K562 (cell line): ENCODE measurements at regions not wholly inside any gene's neighbourhood (a gene's known extent, or its start where the extent isn't known, plus 50 kb on each side); places are given as distances from the start of the nearest gene placed in this dataset.

Experiments
- ATAC-seq: fragments of 200-7000 bp; cut with Tn5 transposase; 3 replicates; pipeline ENCODE4 v1.9.1; 2020; ENCODE audit warnings: moderate library complexity
- BruUV-seq: library from RNA; stranded (reverse); fragments of 400-500 nt; replicated peaks from 2 replicates; lab custom pipeline; 2021; lab: Mats Ljungman, UMichigan
- CTCF ChIA-PET: fragments of 300-600 bp; formaldehyde crosslinking; extraction: SDS; loops from one replicate; lab custom pipeline; 2021; ENCODE audit warnings: low intra/inter-chr PET ratio; lab: Yijun Ruan, JAX
- POLR2A ChIA-PET: fragments of 300-600, 350-650 bp; sonication (Branson Sonifier 250); formaldehyde crosslinking; extraction: SDS; loops from one replicate; lab custom pipeline; 2021; ENCODE audit warnings: antibody characterized with exemption, inconsistent platforms; lab: Yijun Ruan, JAX
- DNase-seq, 4 experiments: peaks; one replicate each; pipeline versions ENCODE4 v3.0.0 to v3.0.0-alpha.2; 2011 to 2018; ENCODE audit warnings: low spot score in 3 of 4, mixed read lengths in 3 of 4; ENCODE audit errors: extremely low read depth in 1 of 4
- FAIRE-seq: peaks from 2 replicates; lab custom pipeline; 2011; peaks lifted over from hg19 to GRCh38; lab: Jason Lieb, UNC
- H2AFZ ChIP-seq: 2 replicates; pipeline ENCODE4 v1.6.0; 2011; ENCODE audit warnings: low read depth, low read length, control low read depth, inconsistent platforms
- H3K27ac ChIP-seq: fragments of 200-600 bp; 3 replicates; pipeline ENCODE4 v1.8.0; 2011; ENCODE audit warnings: low read depth, mild to moderate bottlenecking, control low read depth, inconsistent platforms, low read length, moderate library complexity, mixed read lengths; ENCODE audit errors: extremely low read depth
- H3K27me3 ChIP-seq, 2 experiments: fragments of 300-600 bp in 1 of 2; 2 replicates in 1 of 2; 3 replicates in 1 of 2; pipeline versions ENCODE4 v1.6.0 to v1.8.0; 2011; ENCODE audit warnings: inconsistent platforms in 2 of 2, low read length in 2 of 2, mild to moderate bottlenecking in 1 of 2, mixed read lengths in 1 of 2, moderate library complexity in 1 of 2; ENCODE audit not compliant: control insufficient read depth in 2 of 2, insufficient read depth in 2 of 2
- H3K36me3 ChIP-seq: fragments of 300-600 bp; 3 replicates; pipeline ENCODE4 v1.8.0; 2011; ENCODE audit warnings: mild to moderate bottlenecking, low read length, inconsistent platforms; ENCODE audit not compliant: control insufficient read depth, insufficient read depth
- H3K4me1 ChIP-seq, 2 experiments: fragments of 200-600 bp in 1 of 2; replicated peaks in 1 of 2; 2 replicates in 1 of 2; 3 replicates in 1 of 2; pipeline versions ENCODE4 v1.5.1 to v1.8.0; 2011; ENCODE audit warnings: inconsistent platforms in 2 of 2, low read length in 2 of 2, mild to moderate bottlenecking in 1 of 2, mixed read lengths in 1 of 2, moderate library complexity in 1 of 2; ENCODE audit not compliant: control insufficient read depth in 2 of 2, insufficient read depth in 2 of 2
- H3K4me2 ChIP-seq: 2 replicates; pipeline ENCODE4 v1.6.1; 2011; ENCODE audit warnings: low read length, control low read depth, inconsistent platforms, mixed read lengths; ENCODE audit not compliant: insufficient read depth
- H3K4me3 ChIP-seq: fragments of 200-600 bp; sonication (generic), shearing (Covaris generic); 2 replicates; pipeline ENCODE4 v1.5.1; 2016; ENCODE audit warnings: control low read depth, inconsistent platforms
- H3K79me2 ChIP-seq: fragments of 200-600 bp; 3 replicates; pipeline ENCODE4 v1.8.0; 2011; ENCODE audit warnings: low read length, inconsistent platforms; ENCODE audit not compliant: control insufficient read depth, insufficient read depth
- H3K9ac ChIP-seq, 2 experiments: 2 replicates each; pipeline versions ENCODE4 v1.6.0 to v1.6.1; 2011; ENCODE audit warnings: low read depth in 2 of 2, low read length in 2 of 2, control low read depth in 1 of 2, inconsistent platforms in 1 of 2, mild to moderate bottlenecking in 1 of 2, mixed read lengths in 1 of 2; ENCODE audit not compliant: insufficient read depth in 1 of 2
- H3K9me1 ChIP-seq: one replicate; pipeline ENCODE4 v1.6.0; 2011; ENCODE audit warnings: inconsistent platforms, mild to moderate bottlenecking, low read length, moderate library complexity; ENCODE audit not compliant: control insufficient read depth, insufficient read depth
- H3K9me3 ChIP-seq: replicated peaks from 2 replicates; pipeline ENCODE4 v1.5.1; 2011; ENCODE audit warnings: low read depth, low read length, inconsistent platforms; ENCODE audit not compliant: control insufficient read depth, insufficient read depth
- H4K20me1 ChIP-seq: replicated peaks from 2 replicates; pipeline ENCODE4 v1.6.1; 2011; ENCODE audit warnings: low read length, inconsistent platforms, mixed read lengths; ENCODE audit not compliant: control insufficient read depth, insufficient read depth
- FOS ChIP-seq: IDR thresholded peaks from 3 replicates; pipeline ENCODE4 v1.6.1; 2011; ENCODE audit not compliant: insufficient read length; ENCODE audit errors: extremely low read depth
- IRF1 ChIP-seq: sonication (generic); formaldehyde crosslinking; IDR thresholded peaks from 2 replicates; pipeline ENCODE4 v1.8.0; 2022; ENCODE audit warnings: missing genetic modification reagents, mild to moderate bottlenecking, borderline replicate concordance
- KLF1 ChIP-seq: fragments of 450-650 bp; IDR thresholded peaks from 2 replicates; pipeline ENCODE4 v1.6.1; 2016; ENCODE audit warnings: missing genetic modification characterization, missing compliant biosample characterization
- PATZ1 ChIP-seq: fragments of 250-450 bp; sonication (Bioruptor Pico); IDR thresholded peaks from 2 replicates; pipeline ENCODE4 v1.5.0; 2020; ENCODE audit warnings: mild to moderate bottlenecking, borderline replicate concordance
- PTBP1 ChIP-seq: fragments of 200-400 bp; formaldehyde crosslinking; IDR thresholded peaks from 2 replicates; pipeline ENCODE4 v1.6.1; 2017; ENCODE audit warnings: low read depth, low read length
- SREBF1 ChIP-seq: fragments of 150-350 bp; IDR thresholded peaks from 2 replicates; pipeline ENCODE4 v1.6.1; 2014; ENCODE audit warnings: antibody characterized with exemption, low read depth, low read length, borderline replicate concordance
- SREBF2 ChIP-seq: sonication (generic); formaldehyde crosslinking; IDR thresholded peaks from 2 replicates; pipeline ENCODE4 v1.4.0; 2020; ENCODE audit warnings: mild to moderate bottlenecking, missing genetic modification reagents
- TARDBP ChIP-seq: fragments of 450-650 bp; IDR thresholded peaks from 2 replicates; pipeline ENCODE4 v1.6.1; 2016
- TCF3 ChIP-seq: sonication (generic); formaldehyde crosslinking; IDR thresholded peaks from 2 replicates; pipeline ENCODE4 v1.4.0; 2020; ENCODE audit warnings: mild to moderate bottlenecking, missing genetic modification reagents
- ZKSCAN8 ChIP-seq: fragments of 200-800 bp; sonication (Bioruptor generic); IDR thresholded peaks from 2 replicates; pipeline ENCODE4 v1.6.1; 2016; ENCODE audit warnings: missing genetic modification characterization, missing compliant biosample characterization
- ZNF507 ChIP-seq: conservative IDR thresholded peaks from 2 replicates; pipeline ENCODE4 v1.6.1; 2017; ENCODE audit warnings: missing genetic modification characterization, missing compliant biosample characterization
- WGBS: fragments of 100-300 bp; shearing (Covaris generic); methylation state at CpG from one replicate; pipeline ENCODE4 v1.1.6; 2016; ENCODE audit warnings: low coverage, mixed read lengths; ENCODE audit not compliant: insufficient coverage; ENCODE audit errors: missing lambda C conversion rate; 5-methylcytosine and 5-hydroxymethylcytosine counted together
- in situ Hi-C: fragments of 300-500 bp; cut with MboI; formaldehyde crosslinking; loops from 4 replicates; pipeline ENCODE4 v1.15.0; 2018; ENCODE audit warnings: inconsistent platforms, mixed read lengths
- intact Hi-C: fragments of 100-400 bp; cut with micrococcal nuclease; formaldehyde crosslinking; loops from 2 replicates; pipeline ENCODE4 v1.14.2; 2022
- TF ChIP-seq, protein P1 (sequence below): fragments of 450-650 bp; IDR thresholded peaks from 2 replicates; pipeline ENCODE4 v1.6.1; 2016; ENCODE audit warnings: borderline replicate concordance
- TF ChIP-seq, protein P2 (sequence below): fragments of 450-650 bp; IDR thresholded peaks from 2 replicates; pipeline ENCODE4 v1.6.1; 2016; ENCODE audit warnings: antibody characterized with exemption

GRCh38 chr14:87030197-87030596, 962.8 kb downstream of the GALC start:
- POLR2A ChIA-PET: no interaction called here
- Histone ChIP-seq H3K9me3 (no peaks in the 10 kb centered on the region), H3K27me3 (no peaks in the 10 kb centered on the region), H3K27ac (no peak overlapping the region), H3K9ac (no peak overlapping the region), H3K4me1 (no peaks in the 10 kb centered on the region), H2AFZ (no peak overlapping the region), H3K4me3 (no peak overlapping the region), H3K4me2 (no peak overlapping the region), H3K36me3 (no peaks in the 10 kb centered on the region), H3K9me1 (no peaks in the 10 kb centered on the region), H4K20me1 (no peaks in the 10 kb centered on the region), H3K79me2 (no peaks in the 10 kb centered on the region)
- intact Hi-C loops (no loop called here), in situ Hi-C loops (no loop called here)
- 0% methylated on average over 1 of the region's 1 CpG for WGBS
- FAIRE-seq (no peak), DNase-seq (no peak), ATAC-seq (no peak)
- TF ChIP-seq PTBP1 (no peak), TARDBP (no peak), KLF1 (tag) (no peak), FOS (no peak), IRF1 (no peak), TCF3 (no peak), SREBF1 (no peak), PATZ1 (CRISPR knock-in tag) (no peak), ZKSCAN8 (CRISPR knock-in tag) (no peak), SREBF2 (CRISPR knock-in tag) (no peak), ZNF507 (tag) (no peak)
- TF ChIP-seq, protein P1, sequence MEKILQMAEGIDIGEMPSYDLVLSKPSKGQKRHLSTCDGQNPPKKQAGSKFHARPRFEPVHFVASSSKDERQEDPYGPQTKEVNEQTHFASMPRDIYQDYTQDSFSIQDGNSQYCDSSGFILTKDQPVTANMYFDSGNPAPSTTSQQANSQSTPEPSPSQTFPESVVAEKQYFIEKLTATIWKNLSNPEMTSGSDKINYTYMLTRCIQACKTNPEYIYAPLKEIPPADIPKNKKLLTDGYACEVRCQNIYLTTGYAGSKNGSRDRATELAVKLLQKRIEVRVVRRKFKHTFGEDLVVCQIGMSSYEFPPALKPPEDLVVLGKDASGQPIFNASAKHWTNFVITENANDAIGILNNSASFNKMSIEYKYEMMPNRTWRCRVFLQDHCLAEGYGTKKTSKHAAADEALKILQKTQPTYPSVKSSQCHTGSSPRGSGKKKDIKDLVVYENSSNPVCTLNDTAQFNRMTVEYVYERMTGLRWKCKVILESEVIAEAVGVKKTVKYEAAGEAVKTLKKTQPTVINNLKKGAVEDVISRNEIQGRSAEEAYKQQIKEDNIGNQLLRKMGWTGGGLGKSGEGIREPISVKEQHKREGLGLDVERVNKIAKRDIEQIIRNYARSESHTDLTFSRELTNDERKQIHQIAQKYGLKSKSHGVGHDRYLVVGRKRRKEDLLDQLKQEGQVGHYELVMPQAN: no peak
- TF ChIP-seq, protein P2, sequence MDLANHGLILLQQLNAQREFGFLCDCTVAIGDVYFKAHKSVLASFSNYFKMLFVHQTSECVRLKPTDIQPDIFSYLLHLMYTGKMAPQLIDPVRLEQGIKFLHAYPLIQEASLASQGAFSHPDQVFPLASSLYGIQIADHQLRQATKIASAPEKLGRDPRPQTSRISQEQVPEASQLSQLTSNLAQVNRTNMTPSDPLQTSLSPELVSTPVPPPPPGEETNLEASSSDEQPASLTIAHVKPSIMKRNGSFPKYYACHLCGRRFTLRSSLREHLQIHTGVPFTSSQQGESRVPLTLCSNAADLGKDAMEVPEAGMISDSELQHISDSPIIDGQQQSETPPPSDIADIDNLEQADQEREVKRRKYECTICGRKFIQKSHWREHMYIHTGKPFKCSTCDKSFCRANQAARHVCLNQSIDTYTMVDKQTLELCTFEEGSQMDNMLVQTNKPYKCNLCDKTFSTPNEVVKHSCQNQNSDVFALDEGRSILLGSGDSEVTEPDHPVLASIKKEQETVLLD: no peak
- CTCF ChIA-PET: no interaction called here
- BruUV-seq: no TSS peak
